A673 (cell line): ENCODE measurements at regions not wholly inside any gene's neighbourhood (a gene's known extent, or its start where the extent isn't known, plus 50 kb on each side); places are given as distances from the start of the nearest gene placed in this dataset.

Experiments
- BruUV-seq: library from RNA; stranded (reverse); fragments of 400-500 nt; replicated peaks from 2 replicates; lab custom pipeline; 2021; lab: Mats Ljungman, UMichigan
- CTCF ChIA-PET: fragments of 300-600 bp; sonication (Branson Sonifier 250); formaldehyde crosslinking; loops from one replicate; lab custom pipeline; 2022; ENCODE audit warnings: antibody characterized with exemption; lab: Charles Lee
- POLR2A ChIA-PET: fragments of 300-600 bp; sonication (Branson Sonifier 250); formaldehyde crosslinking; loops from one replicate; lab custom pipeline; 2022; ENCODE audit warnings: antibody characterized with exemption; ENCODE audit not compliant: low non-redundant PET; lab: Charles Lee
- DNase-seq: peaks from one replicate; pipeline ENCODE4 v3.0.0-alpha.2; 2015; ENCODE audit warnings: low spot score
- H3K27ac ChIP-seq: fragments of 200-600 bp; sonication (generic); 2 replicates; pipeline ENCODE4 v1.5.1; 2016; ENCODE audit warnings: mixed run types, low read depth, mild to moderate bottlenecking, mixed read lengths, antibody characterized with exemption, low read length; ENCODE audit not compliant: poor library complexity, severe bottlenecking
- H3K27me3 ChIP-seq: fragments of 200-600 bp; sonication (generic); replicated peaks from 2 replicates; pipeline ENCODE4 v1.6.1; 2017; ENCODE audit warnings: mixed run types, low read depth, mild to moderate bottlenecking, mixed read lengths, antibody characterized with exemption, low read length; ENCODE audit not compliant: insufficient read depth, poor library complexity
- H3K36me3 ChIP-seq: fragments of 200-600 bp; sonication (generic); 2 replicates; pipeline ENCODE4 v1.6.1; 2016; ENCODE audit warnings: mixed run types, mild to moderate bottlenecking, mixed read lengths, antibody characterized with exemption, low read length; ENCODE audit not compliant: insufficient read depth, poor library complexity, severe bottlenecking
- H3K4me1 ChIP-seq: fragments of 200-600 bp; sonication (generic); 2 replicates; pipeline ENCODE4 v1.6.1; 2017; ENCODE audit warnings: mixed run types, mild to moderate bottlenecking, mixed read lengths, antibody characterized with exemption, low read length; ENCODE audit not compliant: insufficient read depth, poor library complexity, severe bottlenecking
- H3K4me3 ChIP-seq: fragments of 200-600 bp; sonication (generic); 2 replicates; pipeline ENCODE4 v1.5.1; 2016; ENCODE audit warnings: low read depth, mixed run types, mild to moderate bottlenecking, mixed read lengths, low read length; ENCODE audit not compliant: poor library complexity, severe bottlenecking
- H3K9me3 ChIP-seq: fragments of 200-600 bp; sonication (generic); 2 replicates; pipeline ENCODE4 v1.6.1; 2016; ENCODE audit warnings: mixed run types, low read depth, mild to moderate bottlenecking, mixed read lengths, antibody characterized with exemption, low read length; ENCODE audit not compliant: poor library complexity, severe bottlenecking
- EZH2 ChIP-seq: fragments of 200-600 bp; sonication (generic); IDR thresholded peaks from 2 replicates; pipeline ENCODE4 v1.6.1; 2017; ENCODE audit warnings: borderline replicate concordance, low read depth, mild to moderate bottlenecking, mixed read lengths, antibody characterized with exemption, low read length; ENCODE audit not compliant: poor library complexity, severe bottlenecking
- intact Hi-C: fragments of 100-400 bp; cut with micrococcal nuclease; formaldehyde crosslinking; loops from one replicate; pipeline ENCODE4 v1.10.0; 2022; ENCODE audit not compliant: unreplicated experiment
- TF ChIP-seq, protein P1 (sequence below): fragments of 300-800, 200-600 bp; sonication (generic); conservative IDR thresholded peaks from 2 replicates; pipeline ENCODE4 v1.5.1; 2017; ENCODE audit warnings: low read depth, mild to moderate bottlenecking, antibody characterized with exemption, low read length, moderate library complexity, mixed read lengths

GRCh38 chr5:34550247-34550646, 105.9 kb upstream of the RAI14 start:
- Histone ChIP-seq H3K4me1 (no peaks in the 10 kb centered on the region), H3K9me3 (no peaks in the 10 kb centered on the region), H3K4me3 (no peak overlapping the region), H3K27ac (no peak overlapping the region), H3K27me3 (peaks cover 2% of the 10 kb centered on the region), H3K36me3 (no peaks in the 10 kb centered on the region)
- intact Hi-C loops, result no loop called here
- POLR2A ChIA-PET, result no interaction called here
- DNase-seq, result no peak
- TF ChIP-seq, protein P1, sequence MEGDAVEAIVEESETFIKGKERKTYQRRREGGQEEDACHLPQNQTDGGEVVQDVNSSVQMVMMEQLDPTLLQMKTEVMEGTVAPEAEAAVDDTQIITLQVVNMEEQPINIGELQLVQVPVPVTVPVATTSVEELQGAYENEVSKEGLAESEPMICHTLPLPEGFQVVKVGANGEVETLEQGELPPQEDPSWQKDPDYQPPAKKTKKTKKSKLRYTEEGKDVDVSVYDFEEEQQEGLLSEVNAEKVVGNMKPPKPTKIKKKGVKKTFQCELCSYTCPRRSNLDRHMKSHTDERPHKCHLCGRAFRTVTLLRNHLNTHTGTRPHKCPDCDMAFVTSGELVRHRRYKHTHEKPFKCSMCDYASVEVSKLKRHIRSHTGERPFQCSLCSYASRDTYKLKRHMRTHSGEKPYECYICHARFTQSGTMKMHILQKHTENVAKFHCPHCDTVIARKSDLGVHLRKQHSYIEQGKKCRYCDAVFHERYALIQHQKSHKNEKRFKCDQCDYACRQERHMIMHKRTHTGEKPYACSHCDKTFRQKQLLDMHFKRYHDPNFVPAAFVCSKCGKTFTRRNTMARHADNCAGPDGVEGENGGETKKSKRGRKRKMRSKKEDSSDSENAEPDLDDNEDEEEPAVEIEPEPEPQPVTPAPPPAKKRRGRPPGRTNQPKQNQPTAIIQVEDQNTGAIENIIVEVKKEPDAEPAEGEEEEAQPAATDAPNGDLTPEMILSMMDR, result no peak
- TF ChIP-seq EZH2, result no peak
- BruUV-seq, result no TSS peak
- CTCF ChIA-PET, result no interaction called here

DNA sequence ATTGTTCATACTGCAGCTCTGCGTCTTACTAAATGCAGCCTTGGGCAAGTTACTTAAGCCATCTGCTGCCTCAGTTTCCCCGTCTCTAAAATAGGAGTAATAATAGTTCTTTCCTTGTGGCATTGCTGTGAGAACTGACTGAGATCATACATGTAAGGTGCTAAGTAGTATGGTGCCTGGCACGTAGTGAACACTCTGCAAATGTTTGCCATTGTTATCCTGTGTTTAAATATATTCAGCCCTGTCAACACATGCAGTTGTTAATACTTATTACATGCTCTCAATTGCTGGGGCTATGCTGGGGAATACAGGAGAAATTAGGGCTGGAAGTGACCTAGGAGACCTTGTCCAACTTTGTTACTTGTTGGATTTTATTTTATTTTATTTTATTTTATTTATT, 105.2 kb upstream of the RAI14 start:
- no peak overlapping the region for H3K4me3 ChIP-seq
- H3K36me3 ChIP-seq, result no peaks in the 10 kb centered on the region
- no peak overlapping the region for H3K27ac ChIP-seq
- intact Hi-C loops, result no loop called here
- CTCF ChIA-PET, result no interaction called here
- POLR2A ChIA-PET, result no interaction called here
- peaks cover 2% of the 10 kb centered on the region for H3K27me3 ChIP-seq
- TF ChIP-seq EZH2, result no peak
- TF ChIP-seq, protein P1, result no peak
- no TSS peak for BruUV-seq
- H3K4me1 ChIP-seq, result no peaks in the 10 kb centered on the region
- DNase-seq, result no peak
- H3K9me3 ChIP-seq, result no peaks in the 10 kb centered on the region

DNA sequence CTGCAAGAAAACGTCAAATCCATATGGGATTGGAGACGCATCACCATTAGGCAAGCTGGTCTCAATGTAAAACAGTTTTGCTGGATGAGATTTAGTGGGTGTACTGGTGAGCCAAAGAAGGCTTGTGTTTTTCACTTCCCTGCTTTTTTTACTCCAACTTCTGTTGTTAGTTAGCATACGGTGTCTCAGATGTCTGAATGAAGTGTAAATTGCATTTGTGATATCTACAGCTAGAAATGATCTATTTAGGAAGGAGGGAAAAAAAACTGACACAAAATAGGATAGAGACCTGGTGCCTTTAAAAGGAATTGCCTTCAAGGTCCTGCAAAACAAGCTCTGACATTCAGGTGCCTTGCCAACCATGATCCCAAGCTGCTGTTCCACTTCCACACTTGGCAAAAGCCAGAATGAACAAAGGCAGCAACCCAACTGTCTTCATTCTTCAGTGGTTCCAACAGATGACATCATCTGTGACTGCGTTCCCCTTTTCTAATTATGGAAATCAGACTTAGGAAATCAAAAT, 104.2 kb upstream of the RAI14 start:
- Histone ChIP-seq H3K4me3 (no peak overlapping the region), H3K4me1 (no peaks in the 10 kb centered on the region), H3K27me3 (peaks cover 2% of the 10 kb centered on the region), H3K9me3 (no peaks in the 10 kb centered on the region), H3K27ac (no peak overlapping the region), H3K36me3 (no peaks in the 10 kb centered on the region)
- DNase-seq, result no peak
- CTCF ChIA-PET, result no interaction called here
- POLR2A ChIA-PET, result no interaction called here
- TF ChIP-seq, protein P1, result no peak
- TF ChIP-seq EZH2, result no peak
- BruUV-seq, result no TSS peak
- intact Hi-C loops, result no loop called here
